ENCODE measurements at regions not wholly inside any gene's neighbourhood (a gene's known extent, or its start where the extent isn't known, plus 50 kb on each side); places are given as distances from the start of the nearest gene placed in this dataset.
"Not testable (repeated sequence)": the region's sequence is repeated elsewhere in the genome, so short reads cannot be mapped to it uniquely, and the experiment has no call there.

DNA sequence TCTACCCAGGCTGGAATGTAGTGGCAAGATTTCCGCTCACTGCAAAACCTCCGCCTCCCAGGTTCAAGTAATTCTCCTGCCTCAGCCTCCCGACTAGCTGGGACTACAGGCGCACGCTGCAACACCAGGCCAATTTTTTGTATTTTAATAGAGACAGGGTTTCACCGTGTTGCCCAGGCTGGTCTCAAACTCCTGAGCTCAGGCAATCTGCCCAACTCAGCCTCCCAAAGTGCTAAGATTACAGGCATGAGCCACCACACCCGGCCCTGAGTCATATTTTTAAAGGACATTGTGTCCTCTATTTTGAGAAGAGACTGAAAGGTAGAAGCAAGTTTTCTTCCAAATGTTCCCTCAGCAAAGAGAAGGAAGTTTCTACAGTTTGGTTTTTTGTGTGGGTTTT lies 227.1 kb downstream of the KCTD12 start:
- not testable (repeated sequence) for DNase-seq (ENCODE audit: low read depth in 2 of 2)

DNA sequence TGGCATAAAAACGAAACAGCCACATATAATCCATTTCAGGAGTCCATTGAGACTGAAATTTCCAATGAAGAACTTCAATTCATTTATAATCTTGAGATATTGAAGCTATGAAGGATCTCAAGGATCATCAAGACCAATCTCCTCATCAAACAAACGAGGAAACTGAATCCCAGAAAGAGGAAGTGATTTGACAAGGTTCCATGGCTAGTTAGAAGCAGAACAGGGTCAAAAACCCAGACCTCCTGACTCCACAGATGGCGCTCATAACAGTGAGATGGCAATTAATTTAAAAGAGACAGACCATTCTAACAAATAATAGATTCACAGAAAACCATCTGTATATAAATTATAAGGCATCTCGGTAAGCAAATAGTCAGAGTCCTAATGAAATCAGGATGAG lies 229.7 kb downstream of the KCTD12 start:
- no peak for DNase-seq (ENCODE audit: low read depth in 2 of 2)

DNA sequence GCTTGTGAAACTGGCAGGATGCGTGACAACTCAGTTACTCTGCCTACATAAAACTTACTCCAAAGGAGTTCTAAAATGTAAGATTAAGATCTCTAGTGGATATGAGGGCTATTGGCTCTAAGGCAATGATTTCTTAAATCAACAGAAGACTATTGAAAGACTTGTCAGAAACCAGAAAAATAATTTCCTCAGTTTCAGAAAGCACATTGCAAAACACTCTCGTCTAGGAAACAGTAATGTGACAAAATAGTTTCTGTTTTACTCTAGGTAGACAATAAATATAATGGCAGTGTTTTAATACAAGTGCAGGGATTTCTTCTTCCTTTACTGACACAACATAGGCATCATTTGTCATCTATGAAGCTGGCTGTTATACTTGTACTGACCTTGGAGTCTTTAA lies 230.1 kb downstream of the KCTD12 start:
- DNase-seq (ENCODE audit: low read depth in 2 of 2) = no peak

DNA sequence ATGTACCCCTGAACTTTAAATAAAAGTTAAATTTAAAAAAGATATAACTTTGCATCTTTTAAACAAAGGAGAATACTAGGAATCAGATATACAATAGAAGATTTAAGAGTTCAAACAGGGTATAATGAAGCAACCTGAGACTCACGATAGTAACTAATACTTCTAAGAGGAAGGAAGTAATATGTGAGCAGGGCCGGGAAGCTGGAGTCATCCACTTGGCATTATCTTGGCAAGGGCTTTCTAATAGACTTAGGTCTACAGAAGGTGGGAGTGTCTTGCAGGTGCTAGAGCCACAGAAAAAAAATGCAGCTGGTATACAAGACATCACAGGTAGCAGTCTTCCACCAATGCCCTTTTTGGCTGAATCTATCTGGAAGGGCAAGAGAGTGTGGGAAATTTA lies 231.9 kb downstream of the KCTD12 start:
- DNase-seq (ENCODE audit: low read depth in 2 of 2) = no peak

DNA sequence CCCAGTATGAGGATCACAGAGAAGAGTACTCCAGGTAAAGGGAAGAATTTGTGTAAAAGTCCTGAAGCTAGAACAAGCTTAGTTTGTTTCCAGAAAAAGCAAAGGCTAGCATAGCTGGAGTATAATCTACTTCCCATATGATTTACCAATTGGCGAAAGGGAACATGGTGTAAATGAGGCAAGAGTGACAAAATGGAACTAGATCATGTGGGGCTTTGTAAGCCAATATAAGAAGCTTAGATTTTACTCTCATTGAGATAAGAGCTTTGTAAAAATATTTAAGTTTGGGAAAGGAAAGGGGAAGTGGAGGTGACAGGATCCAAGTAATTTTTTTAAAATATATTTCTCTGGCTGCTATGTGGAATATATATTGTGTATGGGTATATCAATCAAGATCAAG lies 234.9 kb downstream of the KCTD12 start:
- DNase-seq (ENCODE audit: low read depth in 2 of 2) = no peak

DNA sequence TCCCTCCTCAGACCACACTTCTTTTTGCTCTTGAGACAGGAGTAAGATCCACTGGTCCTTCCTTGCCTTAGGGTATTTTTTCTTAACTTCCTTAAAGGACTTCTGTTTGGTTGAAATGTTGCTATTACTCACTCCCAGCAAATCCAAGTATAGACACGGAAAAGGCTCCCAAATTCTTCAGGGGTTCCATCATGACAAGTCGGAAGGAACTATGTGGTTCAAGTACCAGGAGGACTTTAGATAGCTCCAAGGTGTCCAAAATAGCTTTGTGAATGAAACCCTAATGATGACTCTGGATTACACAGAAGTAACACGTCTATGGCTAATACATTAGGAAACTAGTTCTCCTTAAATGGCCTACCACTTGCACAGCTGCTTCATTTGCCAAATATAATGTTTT lies 238.7 kb downstream of the KCTD12 start:
- DNase-seq (ENCODE audit: low read depth in 2 of 2) = no peak

DNA sequence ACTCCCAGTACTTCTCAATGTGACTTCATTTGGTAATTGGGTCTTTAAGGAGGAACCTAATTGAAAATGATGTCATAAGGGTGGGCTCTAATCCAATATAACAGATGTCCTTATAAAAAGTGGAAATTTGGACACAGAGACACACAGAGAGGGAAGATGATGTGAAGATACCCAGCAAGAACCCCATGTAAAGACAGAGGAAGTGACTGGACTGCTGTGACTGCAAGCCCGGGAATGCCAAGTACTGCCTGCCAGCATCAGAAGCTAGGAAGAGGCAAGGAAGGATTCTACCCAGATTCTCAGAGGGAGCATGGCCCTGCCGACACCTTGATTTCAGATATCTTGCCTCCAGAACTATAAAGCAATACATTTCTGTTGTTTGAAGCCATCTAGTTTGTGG lies 239.3 kb downstream of the KCTD12 start:
- DNase-seq (ENCODE audit: low read depth in 2 of 2) = no peak

DNA sequence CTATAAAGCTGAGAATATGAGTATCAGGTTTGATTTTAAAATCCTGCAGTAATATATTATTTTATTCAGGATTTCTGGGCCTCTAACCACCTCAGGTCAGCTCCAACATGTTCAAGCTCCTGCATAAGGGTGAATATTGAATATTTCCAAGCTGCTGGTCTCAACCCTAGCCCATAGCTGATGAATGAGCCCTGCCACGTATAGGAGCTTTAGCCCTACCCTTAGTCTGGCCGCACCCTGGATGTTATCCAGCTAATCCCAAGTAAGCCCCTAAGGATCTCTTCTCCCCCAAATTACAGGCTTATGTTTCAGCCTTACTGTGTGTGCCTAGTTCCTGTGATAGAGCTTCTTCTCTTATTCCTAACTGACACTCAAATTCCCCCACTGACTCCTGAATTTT lies 240.6 kb downstream of the KCTD12 start:
- DNase-seq (ENCODE audit: low read depth in 2 of 2) = no peak

DNA sequence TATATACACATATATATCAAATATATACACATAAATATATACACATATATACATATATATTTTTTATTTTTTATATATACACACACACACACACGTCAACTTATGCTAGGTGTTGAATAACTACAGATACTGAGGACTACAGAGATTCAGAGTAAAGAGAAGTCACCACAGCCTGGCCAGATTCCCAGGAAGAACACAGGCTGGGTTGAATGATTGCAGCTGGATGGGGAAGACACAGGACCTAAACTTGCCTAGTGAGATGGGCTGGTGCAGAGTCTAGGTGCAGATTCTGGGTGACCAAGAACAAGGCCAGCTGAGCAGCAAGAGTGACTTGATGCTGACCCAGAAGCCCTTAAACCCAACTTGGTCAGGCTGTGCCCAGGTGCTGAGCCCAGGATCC lies 241.3 kb downstream of the KCTD12 start:
- DNase-seq (ENCODE audit: low read depth in 2 of 2) = no peak

DNA sequence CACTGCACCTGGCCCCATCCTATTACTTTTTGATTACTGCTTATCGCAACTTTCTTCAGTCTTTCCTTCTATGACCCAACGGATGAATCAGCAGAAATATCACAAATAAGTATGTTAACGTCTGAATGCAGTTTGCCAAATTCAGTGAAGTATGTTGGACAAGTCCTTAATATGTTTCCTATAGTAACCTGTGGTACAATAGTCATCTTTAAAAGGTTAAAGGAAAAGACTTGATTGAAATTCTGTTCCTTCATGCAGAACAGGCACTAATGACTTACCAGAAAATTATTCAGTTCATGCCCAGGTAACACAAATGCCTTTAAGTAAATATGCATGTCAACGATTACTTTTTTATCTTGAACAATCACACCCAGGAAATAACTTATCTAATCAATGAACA lies 242.6 kb downstream of the KCTD12 start:
- DNase-seq (ENCODE audit: low read depth in 2 of 2) = no peak

DNA sequence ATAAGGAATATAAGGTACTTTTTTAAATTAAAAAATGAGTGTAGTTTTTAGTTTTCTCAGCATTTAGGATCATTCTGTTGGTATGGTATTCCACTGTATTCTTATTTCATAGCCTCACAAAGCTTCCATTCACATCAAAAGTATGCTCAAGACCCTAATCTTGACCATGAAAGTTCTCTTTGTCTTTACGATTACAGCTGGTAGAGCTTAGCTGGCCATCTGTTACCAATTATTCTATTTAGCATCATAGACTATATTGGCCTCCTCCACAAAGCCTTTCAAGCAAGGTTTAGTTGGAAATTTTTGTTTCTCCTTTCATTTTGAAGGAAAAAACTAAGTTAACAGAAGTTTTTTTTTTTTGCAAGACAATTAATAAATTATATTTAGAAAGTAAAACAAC lies 245.1 kb downstream of the KCTD12 start:
- DNase-seq (ENCODE audit: low read depth in 2 of 2) = no peak

DNA sequence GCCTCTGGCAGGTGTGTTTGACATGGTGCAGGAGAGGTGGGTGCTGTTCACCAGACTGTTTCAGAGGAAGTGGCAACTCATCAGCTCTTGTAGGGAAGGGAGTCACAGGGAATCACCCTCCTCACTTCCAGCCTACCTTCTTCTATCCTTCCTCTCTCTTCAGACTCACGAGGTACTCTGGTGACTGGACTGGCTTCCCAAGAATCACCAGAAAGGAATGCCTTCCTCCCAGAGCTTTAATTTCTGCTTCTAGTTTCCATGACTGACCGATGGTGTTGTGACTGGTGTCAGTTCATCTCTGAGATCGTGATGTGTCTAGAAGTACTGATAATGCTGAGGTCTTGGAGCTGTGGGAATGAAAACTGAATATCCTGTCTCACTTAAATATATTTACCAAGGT lies 247.3 kb downstream of the KCTD12 start:
- no peak for DNase-seq (ENCODE audit: low read depth in 2 of 2)

DNA sequence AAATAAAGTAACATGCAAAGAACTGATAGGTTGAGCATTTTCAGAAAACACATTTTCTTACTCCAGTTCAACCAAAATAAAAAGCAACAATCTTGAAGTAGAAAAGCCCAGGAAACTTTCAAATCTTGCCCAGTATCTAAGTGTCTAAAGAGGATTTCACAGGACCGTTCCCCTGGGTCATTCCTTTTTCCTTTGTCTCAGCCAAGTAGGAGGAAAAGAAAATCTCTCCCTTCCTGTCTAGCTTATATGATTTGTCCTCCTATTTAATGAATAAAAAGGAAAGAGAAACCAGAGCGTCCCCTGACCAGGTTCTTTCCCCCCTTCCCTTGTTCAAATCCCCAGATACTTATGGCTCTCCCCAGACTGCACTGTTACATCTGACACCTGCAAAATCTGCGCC lies 248.0 kb downstream of the KCTD12 start:
- DNase-seq (ENCODE audit: low read depth in 2 of 2) = no peak

DNA sequence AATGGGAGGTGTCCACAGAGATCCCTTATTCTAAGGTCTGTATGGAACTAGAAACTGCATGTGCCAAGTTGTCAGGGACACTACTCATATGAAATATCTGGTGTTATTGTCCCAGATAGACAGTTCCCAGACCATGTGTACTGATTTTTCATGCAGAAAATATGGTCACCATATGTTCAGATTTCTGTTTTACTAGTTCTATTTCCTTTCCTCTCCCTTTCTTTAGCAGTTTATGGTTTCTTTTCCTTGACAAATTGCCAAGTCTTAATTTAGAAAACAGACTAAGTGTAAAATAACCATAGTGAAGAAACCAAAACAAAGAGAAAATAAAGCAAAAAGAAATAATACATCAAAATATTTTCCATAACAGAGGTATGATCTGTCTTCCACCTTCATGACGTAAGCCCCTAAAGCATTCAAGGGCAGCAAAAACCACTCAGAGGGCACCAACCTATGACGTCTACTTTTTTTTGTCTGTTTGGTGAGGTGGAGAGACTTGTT lies 248.5 kb downstream of the KCTD12 start:
- no peak for DNase-seq (ENCODE audit: low read depth in 2 of 2)

DNA sequence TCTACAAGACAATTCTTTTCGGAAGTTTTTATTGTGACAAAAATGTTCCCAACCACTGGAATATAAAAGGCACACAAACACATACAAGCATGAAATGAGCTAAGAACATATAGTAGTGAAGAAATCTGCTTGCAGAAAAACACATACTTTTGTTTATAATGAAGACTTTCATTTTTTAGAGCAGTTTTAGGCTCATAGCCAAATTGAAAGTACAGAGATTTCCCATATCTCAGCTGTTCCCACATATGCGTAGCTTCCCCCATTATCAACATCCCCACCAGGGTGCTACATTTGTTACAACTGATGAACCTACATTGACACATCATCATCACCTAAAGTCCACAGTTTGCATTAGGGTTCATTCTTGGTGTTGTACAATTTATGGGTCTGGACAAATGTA lies 249.4 kb downstream of the KCTD12 start:
- DNase-seq (ENCODE audit: low read depth in 2 of 2) = no peak

DNA sequence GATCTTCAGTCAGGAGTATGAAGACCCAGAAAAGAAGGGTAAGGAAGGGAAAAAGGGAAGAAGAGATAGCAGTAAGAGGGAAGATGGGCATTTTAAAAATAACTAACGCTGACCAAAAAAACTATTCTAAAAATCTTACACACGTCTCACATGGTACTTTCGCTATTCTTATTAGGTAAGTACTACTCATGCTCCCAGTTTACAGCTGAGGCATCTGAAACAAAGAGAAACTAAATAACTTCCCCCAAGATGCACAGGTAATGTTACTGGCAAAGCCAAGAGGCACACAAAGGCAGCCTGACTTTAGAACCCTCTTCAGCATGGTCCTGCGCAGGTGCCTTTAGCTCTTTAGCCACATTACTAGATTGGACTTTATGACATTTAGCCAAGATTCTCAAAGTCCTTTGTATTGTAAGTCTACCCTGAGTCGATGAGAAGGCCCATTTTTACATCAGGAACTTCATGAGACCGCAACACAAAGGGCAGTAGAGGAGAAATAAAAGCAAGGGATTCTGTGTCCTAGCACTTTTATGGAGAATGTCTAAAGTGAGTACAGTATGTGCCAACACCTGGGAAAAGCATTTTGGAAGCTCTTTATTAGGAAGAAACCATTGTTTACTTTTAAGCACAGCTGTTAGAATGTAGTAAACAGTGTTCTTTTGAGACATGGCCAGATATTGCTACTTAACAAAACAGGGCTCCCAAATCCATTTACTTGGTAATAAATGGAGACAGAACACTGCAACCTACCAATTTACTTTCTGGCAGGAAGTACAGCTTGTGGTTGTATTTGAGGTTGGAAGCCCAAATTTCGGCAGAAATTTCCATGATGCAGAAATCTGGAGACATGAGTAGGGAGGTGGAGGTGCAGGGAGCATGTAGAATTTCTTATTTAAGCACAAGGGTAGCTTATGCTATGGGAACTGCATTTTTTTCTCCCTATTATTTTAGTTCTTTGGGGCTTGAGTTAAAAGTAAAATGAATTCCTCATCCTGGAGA lies 250.7 kb downstream of the KCTD12 start:
- DNase-seq (ENCODE audit: low read depth in 2 of 2) = no peak

DNA sequence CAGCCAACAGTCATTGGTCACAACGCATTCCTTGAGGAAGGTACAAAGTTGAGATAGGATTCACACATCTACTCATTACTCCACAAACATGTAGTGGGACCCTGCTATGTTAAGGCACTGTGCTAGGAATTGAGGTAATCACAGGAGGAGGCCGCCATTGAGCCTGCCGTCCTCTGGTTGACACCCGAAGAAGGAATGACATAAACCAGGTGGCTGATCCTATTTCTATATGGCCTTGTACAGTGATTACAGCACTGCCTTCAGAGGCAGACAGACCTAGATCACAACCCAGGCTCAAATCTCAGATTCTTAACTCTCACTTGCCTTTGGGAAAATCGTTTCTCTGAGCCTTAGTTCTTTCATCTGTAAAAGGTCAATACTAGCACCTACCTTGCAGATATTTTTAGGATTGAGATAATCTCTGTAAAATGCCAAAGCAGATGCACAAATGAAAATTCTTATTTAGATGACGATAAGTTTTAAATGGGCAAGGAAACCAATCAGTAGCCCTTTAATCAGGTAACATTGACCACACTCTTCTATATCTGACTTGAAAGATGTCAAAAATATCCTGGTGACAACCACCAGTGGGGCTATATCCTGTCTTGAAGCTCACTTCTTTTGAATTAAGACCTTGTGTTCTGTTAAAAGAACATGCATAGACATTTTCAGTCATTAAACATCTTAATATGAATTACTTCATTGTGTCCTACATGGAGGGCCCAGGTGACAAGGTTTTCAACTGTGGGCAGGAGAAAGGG lies 251.6 kb downstream of the KCTD12 start:
- DNase-seq (ENCODE audit: low read depth in 2 of 2) = no peak

DNA sequence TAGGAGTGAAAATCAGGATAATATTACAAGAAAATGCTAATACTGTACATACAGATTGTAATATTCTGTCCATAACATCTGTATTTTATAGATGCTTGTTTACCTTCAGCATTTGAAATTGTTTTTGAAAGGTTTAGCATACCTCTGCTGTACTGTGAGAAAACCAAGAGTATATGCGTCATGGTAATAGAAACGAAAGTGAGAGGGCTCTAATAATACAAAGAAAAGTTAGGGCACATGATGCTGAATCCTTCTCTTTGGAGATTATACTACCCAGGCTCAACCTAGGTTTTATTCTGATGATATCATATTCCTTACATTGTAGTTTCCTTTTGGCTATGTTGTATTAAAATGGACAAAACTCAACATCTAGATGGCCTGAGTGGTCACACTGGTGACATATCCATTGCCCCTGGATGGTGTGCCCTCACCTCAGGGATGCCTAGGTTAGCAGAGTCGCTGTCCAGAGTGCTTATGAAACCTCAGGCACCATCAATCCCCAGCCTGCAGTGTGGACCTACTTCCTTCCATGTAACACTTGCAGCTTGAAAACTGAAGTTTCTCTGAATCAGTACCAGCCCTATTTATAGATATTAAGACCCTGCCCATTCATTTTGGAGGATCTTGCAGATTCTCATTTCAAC lies 253.7 kb downstream of the KCTD12 start:
- DNase-seq (ENCODE audit: low read depth in 2 of 2) = no peak

DNA sequence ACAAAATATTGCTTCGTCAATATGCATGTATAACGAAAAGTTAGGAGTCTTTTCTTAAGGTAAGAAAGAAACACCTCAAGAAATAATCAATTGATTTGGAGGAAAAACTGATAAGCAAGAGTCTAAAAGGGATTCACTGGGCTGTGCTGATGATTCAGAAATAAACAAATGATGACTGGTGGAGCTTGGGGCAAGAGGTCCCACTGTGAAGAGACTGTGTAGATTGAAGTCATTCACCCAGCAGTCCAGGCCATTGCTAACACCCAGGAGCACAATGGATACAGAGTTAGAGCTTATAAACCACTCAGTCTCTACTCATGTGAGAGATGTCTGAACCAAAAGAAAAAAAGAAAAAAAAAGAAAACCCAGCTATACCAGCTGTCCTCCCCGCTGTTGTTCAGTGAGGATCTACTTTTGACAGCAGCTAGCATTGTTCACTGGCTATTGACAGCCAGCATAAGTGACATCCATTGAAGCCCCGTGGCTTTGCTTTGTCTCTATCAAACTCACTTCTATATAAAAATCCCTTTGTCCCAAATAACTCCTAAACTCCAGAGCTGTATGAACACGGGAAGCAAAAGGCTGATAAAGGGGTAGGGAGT lies 255.5 kb downstream of the KCTD12 start:
- no peak for DNase-seq (ENCODE audit: low read depth in 2 of 2)

DNA sequence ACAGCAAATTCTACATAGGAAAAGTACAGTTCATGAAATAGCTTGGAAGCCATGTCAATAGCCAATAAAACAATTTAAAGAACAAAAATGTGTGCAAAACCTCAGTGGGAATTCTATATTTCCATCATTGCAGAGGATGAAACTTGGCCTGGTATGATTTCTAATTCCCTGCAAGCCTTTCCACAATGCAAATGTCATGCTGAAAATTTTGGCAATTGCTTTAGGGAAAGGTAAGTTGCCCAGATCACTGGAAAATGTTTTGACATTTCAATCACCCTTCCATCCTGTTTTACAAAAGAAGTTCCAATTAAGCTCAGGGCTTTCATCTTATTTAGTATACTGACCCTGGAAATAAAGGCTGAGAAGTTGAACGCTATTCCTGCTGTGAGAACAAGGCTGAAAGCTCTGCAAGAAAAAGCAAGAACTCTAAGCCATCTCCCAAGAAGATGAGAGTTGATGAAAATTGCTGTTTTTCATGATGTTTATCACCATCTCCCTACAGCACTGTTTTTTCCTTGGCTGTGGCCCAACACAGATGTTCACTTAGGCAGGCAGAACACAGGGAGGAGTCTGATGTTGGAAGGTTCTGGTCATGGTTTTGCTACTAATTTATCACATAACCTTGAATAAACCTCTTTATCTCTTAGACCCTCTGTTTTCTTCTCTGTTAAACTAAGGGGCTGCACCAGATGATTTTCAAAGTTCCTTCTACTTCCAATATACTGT lies 263.7 kb downstream of the KCTD12 start:
- DNase-seq (ENCODE audit: low read depth in 2 of 2) = no peak

DNA sequence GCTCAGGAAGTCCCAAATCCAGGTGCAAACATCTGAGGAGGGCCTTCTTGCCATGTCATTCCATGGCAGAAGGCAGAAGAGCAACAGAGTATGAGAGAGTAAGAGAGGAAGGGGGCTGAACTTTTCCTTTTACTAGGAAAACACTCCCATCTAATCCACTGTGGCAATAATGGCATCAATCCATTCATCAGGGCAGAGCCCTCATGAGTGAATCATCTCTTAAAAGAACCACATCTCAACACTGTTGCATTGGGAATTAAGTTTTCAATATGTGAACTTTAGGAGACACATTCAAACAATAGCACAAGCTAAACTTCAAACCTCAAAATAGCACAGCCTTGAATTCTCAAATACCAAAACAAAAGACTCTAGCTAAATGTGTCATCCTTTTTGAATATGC lies 264.5 kb downstream of the KCTD12 start:
- no peak for DNase-seq (ENCODE audit: low read depth in 2 of 2)
